Skeletal muscle satellite cell (primary cell): ENCODE measurements at regions not wholly inside any gene's neighbourhood (a gene's known extent, or its start where the extent isn't known, plus 50 kb on each side); places are given as distances from the start of the nearest gene placed in this dataset.

ENCODE experiments used
- H3K27me3 ChIP-seq: 2 replicates; pipeline ENCODE4 v1.7.0; 2013; ENCODE audit warnings: low read length; ENCODE audit not compliant: control insufficient read depth, insufficient read depth
- H3K36me3 ChIP-seq: 2 replicates; pipeline ENCODE4 v1.7.0; 2013; ENCODE audit warnings: mild to moderate bottlenecking, control low read depth, low read length; ENCODE audit not compliant: insufficient read depth
- H3K4me1 ChIP-seq: 2 replicates; pipeline ENCODE4 v1.7.0; 2013; ENCODE audit warnings: low read length; ENCODE audit not compliant: control insufficient read depth, insufficient read depth
- H3K4me2 ChIP-seq: 2 replicates; pipeline ENCODE4 v1.7.0; 2013; ENCODE audit warnings: mild to moderate bottlenecking, low read length
- H3K4me3 ChIP-seq: 2 replicates; pipeline ENCODE4 v1.7.0; 2013; ENCODE audit warnings: low read length
- H3K9ac ChIP-seq: 2 replicates; pipeline ENCODE4 v1.7.0; 2013; ENCODE audit warnings: mild to moderate bottlenecking, low read depth, low read length, moderate library complexity
- H3K9me3 ChIP-seq: replicated peaks from 2 replicates; pipeline ENCODE4 v1.7.0; 2013; ENCODE audit warnings: mild to moderate bottlenecking, control low read depth, low read length

DNA sequence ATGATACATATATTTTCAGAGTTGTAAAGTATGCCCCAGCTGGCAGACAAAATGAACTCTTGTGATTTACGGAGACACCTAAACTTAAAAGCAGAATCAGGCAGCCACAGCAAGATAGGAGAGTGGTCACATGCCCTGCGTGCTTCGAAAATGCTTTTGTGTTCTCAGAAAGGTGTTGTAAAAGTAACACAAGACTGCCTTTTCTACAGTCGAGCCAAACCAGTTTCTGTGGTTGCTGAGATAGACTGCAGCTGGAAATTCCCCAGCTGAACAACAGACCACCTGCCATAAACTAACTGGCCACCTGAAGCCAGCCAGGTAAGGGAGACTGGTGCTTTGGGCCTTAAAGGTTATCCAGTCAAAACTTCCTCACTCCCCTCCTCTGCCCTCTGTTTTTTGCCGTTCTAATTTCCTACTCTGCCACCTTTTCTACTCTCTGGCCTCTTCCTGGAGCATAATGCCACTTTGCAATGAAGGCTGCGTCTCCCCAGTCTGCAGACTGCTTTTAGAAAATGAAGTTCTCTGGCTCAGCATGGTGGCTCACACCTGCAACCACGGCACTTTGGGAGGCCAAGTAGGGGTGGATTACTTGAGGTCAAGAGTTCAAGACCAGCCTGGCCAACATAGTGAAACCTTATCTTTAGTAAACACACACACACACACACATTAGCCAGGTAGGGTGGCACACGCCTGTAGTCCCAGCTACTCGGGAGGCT lies 381.2 kb upstream of the SLITRK1 start:
- H3K4me1 ChIP-seq: no peaks in the 10 kb centered on the region
- H3K9ac ChIP-seq: no peak overlapping the region
- no peak overlapping the region for H3K4me2 ChIP-seq
- H3K27me3 ChIP-seq: no peaks in the 10 kb centered on the region
- no peaks in the 10 kb centered on the region for H3K36me3 ChIP-seq
- H3K9me3 ChIP-seq: no peaks in the 10 kb centered on the region
- H3K4me3 ChIP-seq: no peak overlapping the region

DNA sequence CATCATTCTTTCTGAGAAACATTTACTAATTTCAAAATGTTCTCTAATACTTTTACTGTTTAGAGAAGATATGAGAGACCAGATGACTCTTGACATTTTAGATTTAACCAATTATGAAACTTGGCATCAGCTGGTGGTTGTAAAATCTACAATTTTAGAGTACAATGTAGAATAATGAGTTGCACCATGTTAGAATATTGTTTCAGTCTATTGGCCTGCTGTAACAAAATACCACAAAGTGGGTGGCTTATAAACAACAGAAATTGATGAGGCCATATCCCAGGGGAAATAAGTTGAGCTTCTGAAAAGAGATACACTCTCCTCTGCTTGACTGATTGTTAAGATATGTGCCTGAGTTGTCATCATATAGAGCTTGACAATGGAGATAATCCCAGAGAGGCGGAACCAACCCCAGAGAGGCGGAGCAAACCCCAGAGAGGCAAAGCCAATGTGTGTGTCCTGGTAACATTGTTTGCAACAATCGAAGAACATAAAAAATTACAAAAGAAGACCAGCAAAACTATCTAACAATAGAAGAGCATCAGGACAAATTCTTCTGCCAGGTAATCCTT lies 373.0 kb upstream of the SLITRK1 start:
- H3K4me1 ChIP-seq: no peaks in the 10 kb centered on the region
- no peak overlapping the region for H3K9ac ChIP-seq
- H3K9me3 ChIP-seq: peaks cover 2% of the 10 kb centered on the region

DNA sequence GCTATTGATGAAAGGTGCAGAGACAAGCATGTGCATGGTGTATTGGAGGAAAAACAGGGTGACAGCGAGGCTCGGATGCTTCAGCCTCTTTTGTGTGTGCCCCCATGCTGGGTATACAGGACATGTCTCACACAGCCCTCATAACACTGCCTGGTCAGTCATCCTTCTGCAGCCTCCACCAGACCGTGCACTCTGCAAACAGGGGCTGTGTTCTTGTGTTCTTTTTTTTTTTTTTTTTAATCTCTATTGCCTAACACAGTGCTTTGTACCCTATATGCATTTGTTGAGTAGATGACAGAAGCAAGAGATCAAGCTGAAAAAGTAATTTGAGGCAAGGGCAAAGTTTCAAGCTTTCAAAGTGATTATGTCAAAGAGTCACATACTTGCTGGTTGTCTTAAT lies 367.2 kb upstream of the SLITRK1 start:
- Histone ChIP-seq H3K4me1 (no peaks in the 10 kb centered on the region), H3K4me2 (no peak overlapping the region), H3K36me3 (no peaks in the 10 kb centered on the region), H3K9ac (no peak overlapping the region), H3K9me3 (peaks cover 2% of the 10 kb centered on the region), H3K27me3 (no peaks in the 10 kb centered on the region), H3K4me3 (no peak overlapping the region)

More for the DNA sequence above, 373.0 kb upstream of the SLITRK1 start:
- Histone ChIP-seq H3K4me3 (no peak overlapping the region), H3K4me2 (no peak overlapping the region), H3K27me3 (no peaks in the 10 kb centered on the region), H3K36me3 (no peaks in the 10 kb centered on the region)

DNA sequence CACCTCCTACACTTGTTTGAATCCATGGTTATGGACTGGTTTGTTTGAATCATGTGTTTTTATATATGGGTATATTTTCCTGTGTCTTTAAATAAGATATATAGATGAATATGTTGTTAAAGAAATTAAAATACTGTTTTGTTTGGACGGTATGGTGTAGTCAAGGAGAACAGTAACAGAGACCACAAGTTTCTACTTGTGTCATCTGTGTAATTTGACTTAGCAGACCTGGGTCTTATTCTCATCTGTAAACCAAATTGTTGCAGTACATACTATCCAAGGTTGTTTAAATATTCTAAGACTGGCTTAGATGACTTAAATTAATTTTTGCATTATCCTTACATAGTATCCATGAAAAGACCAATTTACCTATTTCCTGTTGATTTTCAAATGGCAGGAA lies 361.1 kb upstream of the SLITRK1 start:
- H3K9ac ChIP-seq: no peak overlapping the region
- no peaks in the 10 kb centered on the region for H3K36me3 ChIP-seq
- H3K4me2 ChIP-seq: no peak overlapping the region
- H3K9me3 ChIP-seq: no peaks in the 10 kb centered on the region
- H3K4me3 ChIP-seq: no peak overlapping the region
- H3K4me1 ChIP-seq: no peaks in the 10 kb centered on the region
- no peaks in the 10 kb centered on the region for H3K27me3 ChIP-seq

DNA sequence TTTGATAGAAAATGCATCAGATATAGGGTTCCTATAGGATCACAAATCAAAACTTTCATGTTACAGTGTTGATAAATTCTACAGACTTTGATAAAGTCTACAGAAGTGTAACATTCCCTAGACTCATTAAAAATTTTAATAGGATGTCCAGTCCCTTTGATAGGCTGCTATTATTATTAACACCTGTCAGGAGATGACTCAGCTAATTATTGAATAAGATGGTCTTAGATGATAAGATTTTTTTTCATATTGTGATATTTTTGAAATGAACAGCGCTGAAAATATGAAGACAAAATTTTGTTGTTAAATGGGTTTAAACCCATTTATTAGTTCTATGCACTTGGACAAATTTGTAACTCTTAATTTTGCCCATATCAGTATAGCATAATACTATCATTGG lies 356.8 kb upstream of the SLITRK1 start:
- H3K4me2 ChIP-seq: no peak overlapping the region
- no peaks in the 10 kb centered on the region for H3K27me3 ChIP-seq
- H3K9me3 ChIP-seq: no peaks in the 10 kb centered on the region
- H3K9ac ChIP-seq: no peak overlapping the region
- H3K4me1 ChIP-seq: no peaks in the 10 kb centered on the region
- H3K4me3 ChIP-seq: no peak overlapping the region
- no peaks in the 10 kb centered on the region for H3K36me3 ChIP-seq

DNA sequence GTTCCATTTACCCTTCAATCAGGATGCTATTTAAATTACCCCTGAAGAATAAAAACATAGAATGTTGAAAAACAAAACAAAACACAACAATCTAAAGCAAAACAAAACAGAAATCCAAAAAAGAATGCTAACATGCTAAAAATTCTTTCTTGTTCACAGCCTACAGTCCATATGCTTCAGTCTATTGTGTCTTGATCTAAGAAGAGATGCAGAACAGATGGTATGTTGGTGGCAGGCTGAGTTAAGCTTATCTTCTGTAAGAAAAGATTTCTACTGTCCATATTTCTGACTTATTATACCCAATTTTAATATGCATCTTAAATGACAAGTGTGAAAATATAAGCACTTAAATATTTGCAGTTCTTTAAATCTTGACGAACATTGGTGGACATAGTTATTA lies 356.1 kb upstream of the SLITRK1 start:
- Histone ChIP-seq H3K9me3 (no peaks in the 10 kb centered on the region), H3K4me3 (no peak overlapping the region), H3K27me3 (no peaks in the 10 kb centered on the region), H3K4me2 (no peak overlapping the region), H3K36me3 (no peaks in the 10 kb centered on the region), H3K9ac (no peak overlapping the region), H3K4me1 (no peaks in the 10 kb centered on the region)

DNA sequence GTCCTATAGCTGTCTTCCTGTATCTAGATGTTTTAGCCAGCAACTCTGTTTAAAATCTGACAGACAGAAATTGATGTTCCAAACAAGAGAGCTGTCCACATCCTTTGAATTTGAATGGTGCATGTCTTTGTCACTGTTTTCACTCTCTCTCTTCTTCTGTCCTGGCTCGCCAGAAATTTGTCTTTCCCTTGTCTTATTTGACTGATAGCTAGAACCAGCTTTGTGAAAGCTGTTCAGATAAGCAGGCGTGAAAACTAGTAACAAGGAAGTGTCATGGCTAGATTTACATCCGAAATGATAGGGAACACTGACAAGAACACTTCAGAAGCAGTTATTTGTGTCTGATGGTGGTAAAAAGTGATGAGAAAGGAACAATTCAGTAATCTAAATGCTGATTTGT lies 354.9 kb upstream of the SLITRK1 start:
- Histone ChIP-seq H3K4me3 (no peak overlapping the region), H3K4me1 (no peaks in the 10 kb centered on the region), H3K27me3 (no peaks in the 10 kb centered on the region), H3K36me3 (no peaks in the 10 kb centered on the region), H3K9ac (no peak overlapping the region), H3K4me2 (no peak overlapping the region), H3K9me3 (no peaks in the 10 kb centered on the region)

DNA sequence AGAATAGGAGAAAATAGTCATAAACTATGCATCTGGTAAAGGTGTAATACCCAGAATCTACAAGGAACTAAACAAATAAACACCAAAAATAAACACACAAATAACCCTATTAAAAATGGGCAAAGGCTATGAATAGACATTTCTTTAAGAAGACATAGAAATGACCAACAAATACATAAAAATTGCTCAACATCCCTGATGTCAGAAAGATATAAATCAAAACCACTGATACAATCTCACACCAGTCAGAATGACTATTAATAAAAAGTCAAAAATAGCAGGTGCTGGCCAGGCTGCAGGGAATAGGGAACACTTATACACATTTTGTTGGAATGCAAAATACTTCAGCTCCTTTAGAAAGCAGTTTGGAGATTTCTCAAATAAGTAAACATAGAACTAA lies 352.1 kb upstream of the SLITRK1 start:
- no peaks in the 10 kb centered on the region for H3K27me3 ChIP-seq

DNA sequence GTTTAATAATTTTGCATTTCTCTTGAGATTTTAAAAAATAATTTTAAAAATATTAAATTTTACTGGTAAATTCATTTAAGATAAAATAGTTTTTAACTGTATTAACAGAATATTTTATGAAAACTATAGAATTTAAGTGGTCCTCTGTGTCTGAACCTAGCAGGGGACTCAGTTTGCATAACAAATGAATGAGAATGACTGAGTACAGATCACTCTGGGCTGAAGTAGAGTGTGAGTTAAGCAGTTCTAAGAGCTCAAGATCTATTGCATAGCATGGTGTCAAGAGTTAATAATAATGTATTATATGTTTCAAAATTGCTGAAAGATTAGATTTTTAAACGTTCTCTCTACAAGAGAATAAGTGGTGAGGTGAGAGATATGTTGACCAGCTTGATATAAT lies 348.3 kb upstream of the SLITRK1 start:
- Histone ChIP-seq H3K27me3 (no peaks in the 10 kb centered on the region), H3K4me1 (no peaks in the 10 kb centered on the region), H3K9ac (no peak overlapping the region), H3K4me3 (no peak overlapping the region), H3K9me3 (no peaks in the 10 kb centered on the region), H3K4me2 (no peak overlapping the region), H3K36me3 (no peaks in the 10 kb centered on the region)

More for the DNA sequence above, 352.1 kb upstream of the SLITRK1 start:
- no peaks in the 10 kb centered on the region for H3K4me1 ChIP-seq
- no peak overlapping the region for H3K9ac ChIP-seq
- H3K36me3 ChIP-seq: no peaks in the 10 kb centered on the region
- no peak overlapping the region for H3K4me3 ChIP-seq
- H3K9me3 ChIP-seq: no peaks in the 10 kb centered on the region
- no peak overlapping the region for H3K4me2 ChIP-seq

DNA sequence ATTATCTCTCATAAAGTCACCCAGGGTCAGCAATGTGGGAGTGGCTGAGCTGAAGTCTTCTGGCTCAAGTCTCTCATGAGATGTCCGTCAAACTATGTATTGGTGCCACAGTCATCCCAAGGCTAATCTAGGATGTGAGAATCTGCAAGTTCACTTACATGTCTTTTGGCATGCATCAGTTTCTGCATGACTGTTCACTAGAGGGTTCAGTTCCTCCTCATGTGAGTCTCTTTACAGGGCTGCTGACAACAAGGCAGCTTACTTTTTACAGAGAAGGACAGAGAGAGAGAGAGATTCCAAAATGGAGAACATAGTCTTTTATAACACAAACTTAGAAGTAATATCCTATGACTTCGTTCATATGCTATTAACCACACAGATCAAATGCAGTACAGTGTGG lies 328.8 kb upstream of the SLITRK1 start:
- H3K4me2 ChIP-seq: no peak overlapping the region
- H3K4me1 ChIP-seq: no peaks in the 10 kb centered on the region
- no peaks in the 10 kb centered on the region for H3K36me3 ChIP-seq
- H3K4me3 ChIP-seq: no peak overlapping the region
- H3K9me3 ChIP-seq: no peaks in the 10 kb centered on the region
- H3K9ac ChIP-seq: no peak overlapping the region
- no peaks in the 10 kb centered on the region for H3K27me3 ChIP-seq

DNA sequence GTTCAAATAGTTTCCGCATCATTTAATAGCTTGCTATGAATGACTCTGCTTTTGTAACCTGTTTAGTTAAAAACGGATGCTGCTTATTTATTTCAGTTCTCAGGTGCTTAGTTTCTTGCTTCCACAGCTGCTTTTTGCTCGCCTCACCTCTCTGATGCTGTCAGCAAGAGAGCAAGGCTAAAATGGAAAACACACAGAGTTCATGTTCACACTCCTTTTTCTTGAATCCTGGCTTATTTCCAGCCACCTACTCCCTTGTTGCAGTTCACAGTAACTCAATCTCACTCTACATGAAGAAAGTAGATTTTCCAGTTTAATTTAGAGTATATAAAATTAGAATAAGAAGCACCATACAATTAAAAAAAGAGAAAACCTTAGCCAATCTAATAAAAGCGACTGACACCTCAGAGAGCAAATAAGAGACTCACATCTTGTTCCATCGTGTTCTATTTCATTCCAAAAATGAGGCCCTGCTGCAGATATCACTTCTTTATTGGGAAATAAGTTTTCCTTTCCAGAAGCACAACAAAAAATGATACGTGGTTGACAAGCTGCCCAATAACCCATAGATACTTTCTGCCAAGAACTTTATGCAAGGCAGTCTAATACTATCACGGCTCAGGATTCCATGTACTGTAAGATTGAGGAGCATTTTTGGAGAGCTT lies 326.1 kb upstream of the SLITRK1 start:
- Histone ChIP-seq H3K9ac (no peak overlapping the region), H3K4me2 (no peak overlapping the region), H3K27me3 (no peaks in the 10 kb centered on the region), H3K4me3 (no peak overlapping the region), H3K36me3 (no peaks in the 10 kb centered on the region), H3K9me3 (no peaks in the 10 kb centered on the region), H3K4me1 (no peaks in the 10 kb centered on the region)

DNA sequence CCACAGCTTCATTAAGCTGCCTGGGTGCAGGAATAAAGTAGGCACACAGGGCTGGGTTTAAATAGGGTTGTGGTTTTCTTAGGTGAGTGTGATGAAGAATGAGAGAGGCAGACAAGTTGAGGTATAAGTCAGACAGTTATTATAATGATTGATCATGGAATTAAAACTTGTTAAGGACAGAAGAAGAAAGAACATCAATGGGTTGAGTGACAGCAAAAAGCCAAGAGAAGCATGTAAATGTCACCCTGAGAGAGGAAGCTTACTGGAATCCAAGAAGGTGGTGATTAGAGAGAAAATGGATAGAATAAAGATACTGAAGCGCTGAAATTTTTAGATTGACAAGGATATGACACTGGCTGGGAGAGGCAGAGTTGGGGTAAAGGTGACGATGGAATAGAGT lies 325.2 kb upstream of the SLITRK1 start:
- Histone ChIP-seq H3K4me2 (no peak overlapping the region), H3K27me3 (no peaks in the 10 kb centered on the region), H3K4me3 (no peak overlapping the region)

More for the DNA sequence above, 325.2 kb upstream of the SLITRK1 start:
- H3K9me3 ChIP-seq: no peaks in the 10 kb centered on the region
- no peak overlapping the region for H3K9ac ChIP-seq
- H3K4me1 ChIP-seq: no peaks in the 10 kb centered on the region
- no peaks in the 10 kb centered on the region for H3K36me3 ChIP-seq
